Natural killer cell treated with Interleukin-12 subunit alpha and Interleukin-12 subunit beta and Interleukin-15 and Interleukin-18, amount 100 ng/mL, for 72 hours (primary cell): ENCODE measurements at regions not wholly inside any gene's neighbourhood (a gene's known extent, or its start where the extent isn't known, plus 50 kb on each side); places are given as distances from the start of the nearest gene placed in this dataset.

Source experiments
- ATAC-seq, 2 donors: fragments of 150-1000 bp; cut with Tn5 transposase in 1 of 2; sonication (Bioruptor Pico), chemical (Tn5 transposase) in 1 of 2; 2 replicates each; pipeline ENCODE4 v1.10.0; 2021
- DNase-seq: peaks from one replicate; pipeline ENCODE4 v3.0.0; 2022; ENCODE audit warnings: low spot score
- H3K27ac Mint-ChIP-seq, 2 donors: 1 replicate in 1 of 2; 2 replicates in 1 of 2; pipeline ENCODE4 v1.8.0; 2022; ENCODE audit warnings: mixed read lengths in 2 of 2, mild to moderate bottlenecking in 1 of 2, moderate library complexity in 1 of 2
- H3K27me3 Mint-ChIP-seq, 2 donors: 1 replicate in 1 of 2; 2 replicates in 1 of 2; pipeline ENCODE4 v1.8.0; 2022; ENCODE audit warnings: mixed read lengths in 2 of 2
- H3K36me3 Mint-ChIP-seq: one replicate; pipeline ENCODE4 v1.8.0; 2022; ENCODE audit warnings: mixed read lengths
- H3K4me1 Mint-ChIP-seq, 2 donors: 1 replicate in 1 of 2; 2 replicates in 1 of 2; pipeline ENCODE4 v1.8.0; 2022; ENCODE audit warnings: low read depth in 2 of 2, mixed read lengths in 2 of 2, mild to moderate bottlenecking in 1 of 2
- H3K4me3 Mint-ChIP-seq: one replicate; pipeline ENCODE4 v1.8.0; 2022; ENCODE audit warnings: mixed read lengths
- H3K9me3 Mint-ChIP-seq: 2 replicates; pipeline ENCODE4 v1.8.0; 2022; ENCODE audit warnings: mixed read lengths

DNA sequence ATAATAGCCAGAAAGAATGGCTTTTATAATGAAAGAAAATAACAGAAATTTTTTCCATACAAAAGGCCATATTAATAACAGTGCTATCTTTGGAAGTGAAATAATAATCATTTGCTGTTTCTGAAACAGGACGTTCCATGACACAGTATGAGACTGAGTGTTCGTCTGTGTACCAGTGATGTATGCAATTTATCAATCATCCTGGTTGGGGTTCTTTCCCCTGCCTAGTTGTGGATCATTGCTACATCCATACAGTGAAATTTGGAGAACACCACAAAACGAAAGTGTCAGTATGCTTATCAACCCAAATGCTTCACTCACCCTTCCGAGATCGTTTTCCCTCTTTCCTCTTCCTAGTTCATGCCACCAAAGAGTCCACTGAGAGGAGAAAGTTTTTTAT lies 151.4 kb upstream of the PRDM1 start:
- peaks cover 0 to 11% of the 10 kb centered on the region in 2 donors for H3K27me3 Mint-ChIP-seq
- no peak for DNase-seq
- no peaks in the 10 kb centered on the region for H3K9me3 Mint-ChIP-seq
- no peak overlapping the region for H3K27ac Mint-ChIP-seq
- ATAC-seq = no peak
- H3K36me3 Mint-ChIP-seq = no peaks in the 10 kb centered on the region
- no peak overlapping the region for H3K4me3 Mint-ChIP-seq
- H3K4me1 Mint-ChIP-seq = peaks cover 4 to 10% of the 10 kb centered on the region in 2 donors

DNA sequence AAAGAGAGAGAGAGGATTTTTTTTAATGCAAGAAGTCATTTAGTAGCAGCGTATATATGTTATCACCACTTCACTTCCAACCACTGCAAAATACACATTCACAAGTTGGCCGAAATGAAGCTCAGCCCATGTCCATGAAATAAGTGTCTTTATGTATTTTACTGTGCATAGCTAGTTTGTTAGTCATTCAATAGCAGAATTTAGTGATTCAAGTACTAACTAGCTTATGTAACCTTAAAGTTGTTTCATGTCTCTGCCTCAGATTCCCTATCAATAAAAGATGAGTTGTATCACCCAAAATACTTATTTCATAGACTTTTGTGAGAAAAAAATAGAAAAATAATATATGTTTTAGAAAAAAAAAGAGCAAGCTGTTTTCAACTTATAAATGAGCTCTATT lies 153.7 kb upstream of the PRDM1 start:
- ATAC-seq (no peak), DNase-seq (no peak)
- Mint-ChIP-seq H3K9me3 (no peaks in the 10 kb centered on the region), H3K27ac (no peak overlapping the region), H3K27me3 (peaks cover 0 to 8% of the 10 kb centered on the region in 2 donors), H3K4me1 (no peaks in the 10 kb centered on the region), H3K4me3 (no peak overlapping the region), H3K36me3 (no peaks in the 10 kb centered on the region)

- Mint-ChIP-seq H3K9me3 (no peaks in the 10 kb centered on the region), H3K4me1 (no peaks in the 10 kb centered on the region), H3K27ac (no peak overlapping the region), H3K36me3 (no peaks in the 10 kb centered on the region), H3K27me3 (peaks cover 5 to 13% of the 10 kb centered on the region in 2 donors), H3K4me3 (no peak overlapping the region)
- ATAC-seq (no peak), DNase-seq (no peak)
Measured at GRCh38 chr6:105929626-105930025, 156.5 kb upstream of the PRDM1 start.

DNA sequence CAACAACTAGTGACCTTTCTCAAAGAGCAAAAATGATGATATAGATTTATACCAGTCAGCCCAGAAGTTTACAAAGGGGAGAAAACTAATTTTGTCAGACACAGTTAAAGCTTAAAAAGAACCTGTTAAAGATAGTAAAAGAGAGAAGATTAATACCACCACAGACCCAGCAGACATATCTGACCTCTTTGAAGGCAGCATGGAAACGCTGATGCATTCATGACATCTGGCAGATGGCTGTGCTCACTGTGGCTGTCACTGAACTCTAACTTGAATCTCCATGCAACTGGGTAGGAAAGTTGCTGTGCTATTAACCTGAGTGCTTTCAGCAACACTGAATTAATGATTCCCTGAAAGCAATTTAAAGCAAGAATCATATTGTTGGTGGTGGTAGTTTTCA lies 159.8 kb upstream of the PRDM1 start:
- Mint-ChIP-seq H3K4me1 (peaks cover 0 to 5% of the 10 kb centered on the region in 2 donors), H3K27me3 (peaks cover 23 to 28% of the 10 kb centered on the region in 2 donors), H3K36me3 (peaks cover 5% of the 10 kb centered on the region), H3K9me3 (no peaks in the 10 kb centered on the region), H3K4me3 (no peak overlapping the region), H3K27ac (no peak overlapping the region)
- DNase-seq (no peak), ATAC-seq (no peak)

- H3K36me3 Mint-ChIP-seq = peaks cover 5% of the 10 kb centered on the region
- no peak overlapping the region for H3K27ac Mint-ChIP-seq
- H3K4me1 Mint-ChIP-seq = peaks cover 0 to 5% of the 10 kb centered on the region in 2 donors
- H3K9me3 Mint-ChIP-seq = no peaks in the 10 kb centered on the region
- DNase-seq (no peak), ATAC-seq (no peak)
- H3K27me3 Mint-ChIP-seq = peaks cover 23 to 28% of the 10 kb centered on the region in 2 donors
- no peak overlapping the region for H3K4me3 Mint-ChIP-seq
Measured at GRCh38 chr6:105925706-105926105, 160.4 kb upstream of the PRDM1 start.

DNA sequence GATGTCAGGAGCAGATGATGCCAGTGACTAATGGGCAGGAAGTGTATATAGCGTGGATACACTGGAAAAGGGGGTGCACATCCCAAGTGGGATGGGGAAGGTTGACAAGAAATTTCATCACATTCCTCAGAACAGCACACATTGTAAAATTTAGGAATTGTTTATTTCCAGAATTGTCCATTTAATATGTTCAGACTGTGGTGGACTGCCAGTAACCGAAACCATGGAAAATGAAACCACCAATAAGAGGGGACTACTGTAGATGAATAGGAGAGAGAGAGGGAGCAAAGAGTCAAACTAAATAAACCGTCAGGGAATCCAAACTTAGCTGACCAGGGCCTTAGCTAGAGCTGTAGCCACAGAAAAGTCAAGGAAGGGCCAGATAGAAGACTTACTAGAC lies 164.4 kb upstream of the PRDM1 start:
- H3K27me3 Mint-ChIP-seq = peaks cover 22 to 32% of the 10 kb centered on the region in 2 donors
- H3K36me3 Mint-ChIP-seq = peaks cover 5% of the 10 kb centered on the region
- ATAC-seq (no peak), DNase-seq (no peak)
- peak overlapping the region in 1 of 2 donors; percentile 53 for H3K27ac Mint-ChIP-seq
- peaks cover 0 to 16% of the 10 kb centered on the region in 2 donors for H3K4me1 Mint-ChIP-seq
- no peak overlapping the region for H3K4me3 Mint-ChIP-seq
- no peaks in the 10 kb centered on the region for H3K9me3 Mint-ChIP-seq

GRCh38 chr6:105920071-105920470 lies 166.1 kb upstream of the PRDM1 start:
- Mint-ChIP-seq H3K27me3 (peaks cover 17 to 27% of the 10 kb centered on the region in 2 donors), H3K9me3 (no peaks in the 10 kb centered on the region), H3K27ac (peak overlapping the region in 1 of 2 donors; percentile 65), H3K4me1 (peaks cover 0 to 16% of the 10 kb centered on the region in 2 donors), H3K4me3 (no peak overlapping the region), H3K36me3 (peaks cover 5% of the 10 kb centered on the region)
- ATAC-seq = peak; percentile 81 to 86
- DNase-seq = no peak

DNA sequence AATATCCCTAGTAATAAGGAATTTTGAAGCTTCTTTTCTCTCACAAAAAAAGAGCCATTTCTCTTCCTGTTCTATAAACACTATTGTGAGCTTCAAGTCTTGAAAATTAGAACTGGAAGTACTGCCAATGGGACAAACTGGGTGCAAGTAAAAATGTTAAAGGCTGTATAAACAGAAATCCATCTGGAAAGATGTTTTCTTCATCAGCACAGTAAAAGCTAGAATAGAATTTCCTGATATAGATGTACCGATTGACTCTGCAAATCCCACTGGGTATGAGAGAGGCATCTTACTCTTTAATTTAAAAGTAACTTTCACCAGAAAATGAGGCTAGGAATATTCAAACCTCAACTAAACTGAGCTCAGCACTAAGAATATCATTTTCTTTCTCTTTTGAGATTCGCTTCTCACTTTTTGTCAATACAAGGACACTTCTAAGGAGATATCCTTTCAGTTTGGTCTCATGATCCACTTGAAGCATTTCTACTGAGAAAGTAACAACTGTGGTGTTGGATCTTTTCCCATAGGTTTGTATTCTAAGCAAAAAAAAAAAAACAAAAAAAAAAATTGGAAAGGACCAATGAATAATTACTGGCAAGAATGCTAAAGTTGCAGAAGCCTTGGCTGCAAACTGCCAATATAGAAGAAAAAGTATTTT lies 169.0 kb upstream of the PRDM1 start:
- Mint-ChIP-seq H3K4me3 (no peak overlapping the region), H3K9me3 (no peaks in the 10 kb centered on the region), H3K27ac (no peak overlapping the region), H3K27me3 (peaks cover 14 to 17% of the 10 kb centered on the region in 2 donors), H3K4me1 (peaks cover 0 to 16% of the 10 kb centered on the region in 2 donors), H3K36me3 (no peaks in the 10 kb centered on the region)
- no peak for DNase-seq
- no peak for ATAC-seq

- H3K9me3 Mint-ChIP-seq = no peaks in the 10 kb centered on the region
- ATAC-seq (no peak), DNase-seq (no peak)
- no peaks in the 10 kb centered on the region for H3K36me3 Mint-ChIP-seq
- H3K4me3 Mint-ChIP-seq = no peak overlapping the region
- H3K27me3 Mint-ChIP-seq = peaks cover 0 to 16% of the 10 kb centered on the region in 2 donors
- H3K4me1 Mint-ChIP-seq = no peaks in the 10 kb centered on the region
- H3K27ac Mint-ChIP-seq = no peak overlapping the region
Measured at GRCh38 chr6:105911106-105911629, 175.0 kb upstream of the PRDM1 start.

- H3K27ac Mint-ChIP-seq = no peak overlapping the region
- H3K27me3 Mint-ChIP-seq = peaks cover 0 to 14% of the 10 kb centered on the region in 2 donors
- no peak overlapping the region for H3K4me3 Mint-ChIP-seq
- no peaks in the 10 kb centered on the region for H3K4me1 Mint-ChIP-seq
- no peaks in the 10 kb centered on the region for H3K36me3 Mint-ChIP-seq
- DNase-seq = no peak
- no peak for ATAC-seq
- no peaks in the 10 kb centered on the region for H3K9me3 Mint-ChIP-seq
Measured at GRCh38 chr6:105909106-105909505, 177.0 kb upstream of the PRDM1 start.

- no peaks in the 10 kb centered on the region for H3K36me3 Mint-ChIP-seq
- no peaks in the 10 kb centered on the region for H3K9me3 Mint-ChIP-seq
- peaks cover 0 to 15% of the 10 kb centered on the region in 2 donors for H3K27me3 Mint-ChIP-seq
- no peak for DNase-seq
- H3K4me1 Mint-ChIP-seq = no peaks in the 10 kb centered on the region
- no peak for ATAC-seq
- H3K4me3 Mint-ChIP-seq = no peak overlapping the region
- H3K27ac Mint-ChIP-seq = no peak overlapping the region
Measured at GRCh38 chr6:105907991-105908390, 178.1 kb upstream of the PRDM1 start.

DNA sequence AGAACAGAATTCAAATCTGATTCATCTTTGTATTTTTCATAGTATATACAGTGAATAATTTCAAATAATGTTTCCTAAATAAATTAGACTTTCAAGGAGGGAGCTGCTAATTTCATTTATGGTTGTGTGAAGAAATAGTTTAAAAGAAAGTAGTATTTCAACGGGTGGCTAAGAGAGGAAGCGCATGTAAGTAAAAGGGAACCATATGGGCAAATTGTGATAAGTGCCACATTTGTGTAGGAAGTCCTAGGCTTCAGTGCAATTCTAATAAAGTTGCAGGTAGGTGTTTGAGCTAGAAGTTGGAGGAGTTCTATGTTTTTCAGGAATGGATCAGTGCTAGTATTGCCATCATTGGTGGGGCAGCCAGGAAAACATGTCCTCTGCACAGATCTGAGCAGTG lies 178.8 kb upstream of the PRDM1 start:
- Mint-ChIP-seq H3K4me3 (no peak overlapping the region), H3K27me3 (peaks cover 0 to 15% of the 10 kb centered on the region in 2 donors), H3K27ac (no peak overlapping the region), H3K9me3 (no peaks in the 10 kb centered on the region), H3K36me3 (no peaks in the 10 kb centered on the region), H3K4me1 (no peaks in the 10 kb centered on the region)
- DNase-seq = no peak
- no peak for ATAC-seq

DNA sequence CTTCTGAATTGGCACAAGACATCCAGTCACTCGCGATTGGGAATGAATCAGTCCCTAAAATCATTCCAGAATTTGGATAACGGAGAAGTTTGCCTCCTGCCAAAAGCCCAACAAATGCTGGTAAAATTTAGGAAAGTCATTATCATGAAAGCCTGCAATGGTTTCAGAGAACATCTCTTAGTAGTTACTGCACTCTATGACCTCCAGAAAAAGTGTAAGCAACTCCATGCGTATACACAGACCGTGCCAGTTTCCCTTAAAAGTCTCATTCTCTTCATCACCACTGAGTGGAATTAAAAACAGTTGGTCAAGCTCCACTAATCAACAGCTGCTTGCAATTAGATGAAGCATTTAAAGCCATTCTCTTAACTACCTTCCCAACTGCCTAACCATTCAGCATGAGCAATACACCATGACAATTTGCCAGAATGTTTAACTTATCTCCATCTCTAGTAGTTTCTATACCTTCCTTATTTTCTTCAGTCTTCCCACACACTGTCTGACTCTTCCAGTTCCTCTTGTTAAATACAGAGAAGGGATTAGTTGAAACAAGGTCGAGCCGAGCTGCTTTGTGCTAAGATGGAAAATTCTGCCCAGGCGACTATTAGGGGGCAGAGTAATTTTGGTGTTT lies 183.6 kb upstream of the PRDM1 start:
- no peak for DNase-seq
- Mint-ChIP-seq H3K4me3 (no peak overlapping the region), H3K27me3 (peaks cover 0 to 15% of the 10 kb centered on the region in 2 donors), H3K4me1 (peaks cover 11 to 15% of the 10 kb centered on the region in 2 donors), H3K27ac (no peak overlapping the region), H3K9me3 (no peaks in the 10 kb centered on the region), H3K36me3 (no peaks in the 10 kb centered on the region)
- ATAC-seq = no peak

DNA sequence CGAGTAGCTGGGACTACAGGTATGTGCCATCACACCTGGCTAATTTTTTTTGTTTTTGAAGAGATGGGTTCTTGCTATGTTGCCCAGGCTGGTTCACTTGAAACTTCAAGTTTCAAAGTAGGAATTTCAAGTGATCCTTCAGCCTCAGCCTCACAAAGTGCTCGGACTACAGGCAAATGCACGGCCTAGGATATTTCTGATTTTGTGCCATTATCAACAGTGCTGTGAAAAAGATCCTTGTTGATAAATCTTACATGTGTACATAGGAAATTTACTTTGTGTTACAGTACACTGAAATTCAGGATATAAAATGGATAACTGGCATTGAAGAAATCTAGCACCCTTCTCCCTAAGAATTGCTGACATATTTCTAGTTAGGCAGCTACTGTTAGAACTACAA lies 184.6 kb upstream of the PRDM1 start:
- DNase-seq (no peak), ATAC-seq (no peak)
- no peaks in the 10 kb centered on the region for H3K36me3 Mint-ChIP-seq
- peaks cover 11 to 15% of the 10 kb centered on the region in 2 donors for H3K4me1 Mint-ChIP-seq
- H3K4me3 Mint-ChIP-seq = no peak overlapping the region
- peaks cover 0 to 12% of the 10 kb centered on the region in 2 donors for H3K27me3 Mint-ChIP-seq
- no peaks in the 10 kb centered on the region for H3K9me3 Mint-ChIP-seq
- H3K27ac Mint-ChIP-seq = no peak overlapping the region
